GM12873 (cell line): ENCODE measurements at regions not wholly inside any gene's neighbourhood (a gene's known extent, or its start where the extent isn't known, plus 50 kb on each side); places are given as distances from the start of the nearest gene placed in this dataset.

Experiments
- TF ChIP-seq, protein P1 (sequence below): IDR thresholded peaks from 2 replicates; pipeline ENCODE4 v1.5.1; 2012; ENCODE audit warnings: low read depth, mild to moderate bottlenecking, moderate library complexity, low read length, control low read depth; ENCODE audit not compliant: insufficient read depth; ENCODE audit errors: missing control alignments

DNA sequence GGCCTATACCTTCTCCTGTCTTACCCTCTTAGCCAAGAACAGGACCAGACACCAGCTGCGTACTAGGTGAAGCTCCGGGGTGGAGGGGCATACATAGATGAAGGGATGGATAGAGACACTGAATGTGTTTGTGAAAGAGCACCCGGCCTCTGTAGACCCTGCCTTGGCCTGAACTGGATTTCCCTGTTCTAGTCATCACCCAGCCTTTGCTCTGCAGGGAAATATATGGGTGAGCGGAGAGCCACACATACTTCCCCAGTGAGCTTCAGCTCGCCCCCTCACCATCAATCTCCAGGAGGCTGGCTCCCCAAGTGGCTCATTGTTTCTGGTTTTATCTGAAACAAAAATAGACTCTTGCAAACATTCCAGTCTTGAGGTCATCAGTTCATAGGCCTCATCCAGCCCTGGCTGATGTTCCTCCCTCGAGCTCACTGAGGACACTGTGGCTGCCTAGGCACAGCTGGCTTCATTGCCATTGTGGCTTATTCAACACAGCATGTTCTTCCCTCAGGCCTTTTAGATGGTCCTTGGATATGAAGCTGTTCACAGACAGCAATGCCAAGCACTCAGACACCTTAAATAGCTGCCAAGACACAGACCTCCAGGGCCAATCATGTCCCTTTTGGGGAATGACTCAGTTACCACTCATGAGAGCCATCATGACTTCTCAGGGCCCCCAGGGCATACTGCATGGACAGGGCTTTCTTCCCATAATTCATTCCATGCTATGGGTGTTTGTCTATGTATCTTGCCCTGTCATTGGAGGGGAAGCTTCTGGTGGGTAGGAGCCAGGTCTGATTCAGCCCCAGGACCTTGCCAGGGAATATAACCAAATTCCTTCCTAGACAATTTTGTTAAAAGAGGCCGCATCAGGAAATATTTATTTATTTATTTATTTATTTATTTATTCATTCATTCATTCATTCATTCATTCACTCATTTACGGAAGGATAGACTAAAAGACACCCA lies 82.4 kb downstream of the TTC32 start:
- TF ChIP-seq, protein P1, sequence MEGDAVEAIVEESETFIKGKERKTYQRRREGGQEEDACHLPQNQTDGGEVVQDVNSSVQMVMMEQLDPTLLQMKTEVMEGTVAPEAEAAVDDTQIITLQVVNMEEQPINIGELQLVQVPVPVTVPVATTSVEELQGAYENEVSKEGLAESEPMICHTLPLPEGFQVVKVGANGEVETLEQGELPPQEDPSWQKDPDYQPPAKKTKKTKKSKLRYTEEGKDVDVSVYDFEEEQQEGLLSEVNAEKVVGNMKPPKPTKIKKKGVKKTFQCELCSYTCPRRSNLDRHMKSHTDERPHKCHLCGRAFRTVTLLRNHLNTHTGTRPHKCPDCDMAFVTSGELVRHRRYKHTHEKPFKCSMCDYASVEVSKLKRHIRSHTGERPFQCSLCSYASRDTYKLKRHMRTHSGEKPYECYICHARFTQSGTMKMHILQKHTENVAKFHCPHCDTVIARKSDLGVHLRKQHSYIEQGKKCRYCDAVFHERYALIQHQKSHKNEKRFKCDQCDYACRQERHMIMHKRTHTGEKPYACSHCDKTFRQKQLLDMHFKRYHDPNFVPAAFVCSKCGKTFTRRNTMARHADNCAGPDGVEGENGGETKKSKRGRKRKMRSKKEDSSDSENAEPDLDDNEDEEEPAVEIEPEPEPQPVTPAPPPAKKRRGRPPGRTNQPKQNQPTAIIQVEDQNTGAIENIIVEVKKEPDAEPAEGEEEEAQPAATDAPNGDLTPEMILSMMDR = no peak

DNA sequence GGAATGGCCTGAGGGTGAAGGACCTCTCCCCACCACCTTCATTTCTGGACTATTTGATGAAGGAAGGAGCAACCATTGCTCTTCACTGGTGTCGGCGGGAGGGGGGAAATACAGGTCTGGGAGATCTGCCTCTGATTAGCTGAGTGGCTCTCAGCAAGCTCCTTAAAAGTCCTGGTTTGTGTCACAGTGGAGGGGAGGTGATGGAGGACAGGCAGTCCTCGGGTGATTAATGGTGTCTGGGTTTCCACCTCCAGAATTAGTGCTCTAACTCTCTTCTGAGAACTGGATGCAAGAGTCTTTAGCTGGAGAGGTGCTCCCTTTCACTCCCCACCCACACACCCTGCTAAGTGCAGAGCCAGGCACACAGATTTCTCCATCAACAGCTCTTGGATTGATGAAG lies 83.2 kb downstream of the TTC32 start:
- TF ChIP-seq, protein P1 = no peak

DNA sequence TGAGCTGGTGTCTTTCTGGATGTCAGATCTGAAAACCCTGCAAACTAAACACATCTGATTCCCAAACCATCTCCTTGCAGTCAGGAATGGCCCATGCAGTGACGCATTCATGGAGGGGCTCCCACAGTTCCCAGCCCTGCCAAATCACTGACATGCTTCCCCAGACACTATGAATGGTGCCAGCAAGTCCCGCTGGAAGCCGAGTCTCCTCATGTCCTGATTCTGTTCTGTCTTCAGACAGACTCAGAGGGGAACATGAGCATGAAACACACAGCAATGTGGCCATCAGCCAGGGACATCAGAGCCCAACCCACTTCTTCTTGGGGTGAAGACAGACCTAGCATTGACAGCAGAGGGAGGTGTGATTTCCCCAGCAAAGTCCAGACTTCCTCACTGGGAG lies 83.7 kb downstream of the TTC32 start:
- TF ChIP-seq, protein P1 = no peak

DNA sequence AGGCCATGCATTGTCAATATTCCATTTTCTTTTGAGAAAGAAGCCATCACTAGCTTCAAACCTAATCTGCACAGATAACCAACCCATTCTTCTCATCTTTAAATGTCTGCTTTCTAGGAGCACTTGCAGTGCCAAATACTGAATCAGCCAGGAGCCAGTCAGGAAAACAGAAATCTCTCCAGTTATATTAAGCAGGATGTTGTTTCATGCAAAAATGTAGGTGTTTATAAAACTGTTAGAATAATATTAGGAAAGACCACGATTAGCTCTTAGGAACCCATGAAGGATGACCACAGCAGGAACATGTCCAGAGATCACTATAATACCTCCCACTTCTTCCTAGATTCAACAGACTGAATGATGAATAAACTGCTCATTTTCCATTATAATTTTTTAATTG lies 86.0 kb downstream of the TTC32 start:
- TF ChIP-seq, protein P1 = no peak

DNA sequence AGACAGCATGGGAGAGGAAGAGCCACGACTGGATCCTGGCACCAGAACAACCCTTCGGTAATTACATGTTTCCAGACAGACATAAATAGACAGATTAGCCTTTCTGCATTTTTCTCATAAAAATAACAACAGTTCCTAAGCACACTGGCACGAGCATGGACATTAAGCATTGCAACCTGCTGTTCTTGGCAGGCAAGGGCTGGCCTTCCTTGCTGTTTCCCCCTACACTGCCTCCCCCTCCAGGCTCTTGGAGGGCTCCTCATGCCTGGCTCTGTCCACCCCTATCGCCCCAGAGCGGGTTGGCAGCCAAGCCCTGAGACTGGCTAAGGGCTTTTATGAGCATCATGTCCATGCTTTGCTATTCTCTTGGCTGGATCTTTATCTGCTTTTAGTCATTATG lies 89.6 kb downstream of the TTC32 start:
- TF ChIP-seq, protein P1 = no peak

DNA sequence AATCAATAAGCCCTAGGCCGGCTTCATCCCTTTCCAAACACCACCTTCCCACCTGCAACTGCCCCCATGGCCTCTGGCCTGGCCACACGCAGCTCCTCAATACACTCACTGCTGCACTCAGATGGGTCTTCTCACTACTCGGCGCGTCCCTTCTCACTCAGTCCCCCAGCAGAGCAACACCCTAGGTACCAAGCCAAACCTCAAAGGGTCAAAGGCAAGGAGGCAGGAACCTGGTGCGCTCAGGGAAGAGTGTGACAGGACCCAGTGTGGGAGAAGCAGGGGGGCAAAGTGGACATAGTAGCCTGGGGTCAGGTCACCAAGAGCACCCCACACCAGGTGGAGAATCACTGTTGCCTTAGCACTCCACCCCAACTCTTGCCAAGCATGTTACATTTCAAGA lies 90.6 kb downstream of the TTC32 start:
- TF ChIP-seq, protein P1 = no peak

DNA sequence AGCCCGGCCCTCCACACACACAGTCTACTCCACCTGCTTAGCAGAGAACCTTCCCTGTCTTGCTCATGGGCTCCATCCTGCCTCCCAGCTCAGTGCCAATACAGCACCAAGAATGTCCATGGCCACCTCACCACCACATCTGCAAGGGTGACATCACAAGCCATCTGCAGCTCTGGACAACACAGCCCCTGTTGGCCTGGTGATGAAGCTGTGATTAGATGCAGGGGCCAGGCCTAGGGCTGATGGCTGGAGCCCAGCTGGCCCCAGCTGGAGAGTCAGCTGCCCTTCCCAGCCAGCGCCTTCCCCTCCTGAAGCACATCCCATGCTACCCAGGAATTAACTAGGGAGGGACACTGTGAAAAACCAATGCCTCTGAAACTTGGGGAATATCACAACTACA lies 91.1 kb downstream of the TTC32 start:
- TF ChIP-seq, protein P1 = no peak
